GM20431 (cell line): ENCODE measurements at regions not wholly inside any gene's neighbourhood (a gene's known extent, or its start where the extent isn't known, plus 50 kb on each side); places are given as distances from the start of the nearest gene placed in this dataset.
"Not testable (repeated sequence)": the region's sequence is repeated elsewhere in the genome, so short reads cannot be mapped to it uniquely, and the experiment has no call there.

Source experiments
- in situ Hi-C: fragments of 300-500 bp; cut with MseI, MboI; formaldehyde crosslinking; loops from one replicate; pipeline ENCODE4 v1.15.0; 2020; ENCODE audit warnings: low sequenced_read_pairs; ENCODE audit not compliant: unreplicated experiment

DNA sequence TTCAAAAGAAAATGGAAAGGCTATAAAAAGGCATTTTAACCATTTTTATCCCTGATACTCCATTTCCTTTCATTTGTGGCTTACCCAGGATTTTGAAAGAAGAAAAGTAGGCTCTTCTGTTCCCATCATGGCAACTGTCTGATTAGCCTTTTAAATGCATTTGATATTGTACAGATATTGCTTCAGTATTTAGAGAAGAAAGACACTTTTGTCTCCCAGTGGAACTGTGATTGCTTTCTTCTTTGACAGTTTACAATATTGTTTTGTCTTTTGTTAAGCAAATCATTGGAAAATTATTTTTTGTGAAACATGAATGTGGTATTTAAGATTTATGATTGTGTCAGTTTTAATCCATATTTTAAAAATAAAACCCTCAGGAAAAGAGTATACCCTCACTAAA, 297.4 kb upstream of the TACR3 start:
- in situ Hi-C loops = no loop called here

GRCh38 chr4:104015680-104016079, 295.9 kb upstream of the TACR3 start:
- in situ Hi-C loops = no loop called here

DNA sequence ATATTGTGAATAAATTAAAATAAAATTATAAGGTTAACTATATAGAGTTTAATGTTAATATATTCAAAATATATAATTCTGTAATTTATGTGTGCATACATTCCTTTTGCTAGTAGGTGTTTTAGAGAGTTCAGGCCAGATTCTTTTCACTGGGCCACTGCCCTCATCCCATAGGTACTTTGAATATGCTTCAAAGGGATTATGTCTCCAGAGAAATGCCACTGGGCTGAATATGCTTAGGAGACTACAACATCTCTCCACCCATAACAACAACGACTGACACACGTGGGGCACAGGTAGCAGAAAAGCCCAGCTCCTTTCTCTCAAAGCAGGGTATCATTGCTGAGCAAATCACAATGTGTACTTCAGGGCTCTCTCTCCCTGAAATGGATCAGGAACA, 290.9 kb upstream of the TACR3 start:
- in situ Hi-C loops = no loop called here

- in situ Hi-C loops = not testable (repeated sequence)
Observed at GRCh38 chr4:104002318-104002717, 282.5 kb upstream of the TACR3 start.

GRCh38 chr4:103998756-103999155, 279.0 kb upstream of the TACR3 start:
- in situ Hi-C loops = no loop called here

DNA sequence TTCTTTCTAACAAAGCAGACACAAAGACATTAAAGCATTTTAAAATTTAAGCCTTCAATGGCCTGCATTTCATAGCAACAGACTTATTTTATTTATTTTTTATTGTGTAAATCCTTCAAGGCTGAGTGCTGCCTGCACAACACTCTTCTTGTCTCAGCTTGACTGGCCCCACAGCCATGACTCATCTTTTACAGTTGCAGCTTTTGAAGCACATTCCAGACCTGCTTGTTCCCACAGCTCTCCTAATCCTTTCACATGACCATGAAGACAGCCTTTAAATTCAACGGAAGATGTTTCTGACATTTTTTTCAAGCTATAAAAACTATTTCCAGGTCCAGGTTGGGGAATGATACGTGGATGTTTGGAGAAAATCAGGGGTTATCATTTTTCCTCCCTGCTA, 276.9 kb upstream of the TACR3 start:
- in situ Hi-C loops = no loop called here

DNA sequence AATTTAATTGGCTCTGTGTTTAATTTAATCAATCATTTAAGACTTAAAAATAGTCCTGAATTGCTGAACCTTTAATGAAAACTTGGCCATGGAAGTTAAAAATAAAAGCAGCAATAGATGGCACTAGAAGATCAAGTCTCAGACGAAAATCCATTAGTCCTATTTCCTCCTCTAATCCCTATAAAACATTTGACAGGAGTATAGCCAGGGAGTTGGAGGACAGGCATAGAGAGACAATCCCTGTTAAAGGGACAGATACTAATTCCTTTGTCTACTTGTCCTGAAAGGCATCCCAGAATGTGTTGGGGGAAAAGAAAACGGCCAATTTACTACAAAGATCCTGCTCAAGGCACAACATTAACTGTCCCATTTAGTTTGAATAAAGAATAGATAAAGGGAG, 276.3 kb upstream of the TACR3 start:
- in situ Hi-C loops = no loop called here

DNA sequence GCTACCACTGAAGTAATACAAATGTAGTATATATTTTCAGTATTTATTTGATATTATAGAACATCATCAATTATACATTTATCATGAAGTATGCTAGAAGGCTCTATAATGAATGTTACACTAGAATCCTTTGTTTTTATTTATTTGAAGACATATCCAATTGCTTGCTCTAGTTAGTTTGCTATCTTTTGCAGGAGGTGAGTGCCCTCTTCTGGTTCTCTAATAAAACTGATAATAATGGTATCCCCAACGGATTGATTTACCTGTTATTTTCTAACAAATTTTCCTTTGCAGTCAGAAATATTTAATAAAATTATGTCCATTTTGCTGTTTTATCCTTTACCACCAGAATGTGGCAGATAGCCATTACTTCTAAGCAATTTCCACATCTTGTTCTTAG, 274.3 kb upstream of the TACR3 start:
- in situ Hi-C loops = no loop called here

DNA sequence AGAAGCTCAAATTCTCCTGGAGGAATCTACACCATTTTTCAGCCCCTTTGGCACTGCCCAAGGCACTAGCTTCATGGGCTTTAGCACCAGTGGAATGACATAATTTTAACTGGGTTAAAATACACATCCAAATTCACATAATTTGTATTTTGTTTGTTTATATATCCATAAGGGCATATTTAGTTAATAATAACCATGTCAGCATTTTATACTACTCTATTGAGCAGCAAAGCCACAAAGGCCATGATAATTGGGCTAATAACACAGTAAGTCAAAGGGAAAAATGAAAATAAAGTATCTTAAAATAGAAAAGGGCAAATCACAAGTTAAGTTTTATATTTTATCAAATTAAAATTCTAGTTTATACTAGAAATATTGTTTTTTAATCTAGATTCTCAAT, 262.7 kb upstream of the TACR3 start:
- in situ Hi-C loops = no loop called here

- in situ Hi-C loops = no loop called here
Observed at GRCh38 chr4:103948244-103949018, 228.6 kb upstream of the TACR3 start.

GRCh38 chr4:103947617-103948016, 227.8 kb upstream of the TACR3 start:
- in situ Hi-C loops = no loop called here

DNA sequence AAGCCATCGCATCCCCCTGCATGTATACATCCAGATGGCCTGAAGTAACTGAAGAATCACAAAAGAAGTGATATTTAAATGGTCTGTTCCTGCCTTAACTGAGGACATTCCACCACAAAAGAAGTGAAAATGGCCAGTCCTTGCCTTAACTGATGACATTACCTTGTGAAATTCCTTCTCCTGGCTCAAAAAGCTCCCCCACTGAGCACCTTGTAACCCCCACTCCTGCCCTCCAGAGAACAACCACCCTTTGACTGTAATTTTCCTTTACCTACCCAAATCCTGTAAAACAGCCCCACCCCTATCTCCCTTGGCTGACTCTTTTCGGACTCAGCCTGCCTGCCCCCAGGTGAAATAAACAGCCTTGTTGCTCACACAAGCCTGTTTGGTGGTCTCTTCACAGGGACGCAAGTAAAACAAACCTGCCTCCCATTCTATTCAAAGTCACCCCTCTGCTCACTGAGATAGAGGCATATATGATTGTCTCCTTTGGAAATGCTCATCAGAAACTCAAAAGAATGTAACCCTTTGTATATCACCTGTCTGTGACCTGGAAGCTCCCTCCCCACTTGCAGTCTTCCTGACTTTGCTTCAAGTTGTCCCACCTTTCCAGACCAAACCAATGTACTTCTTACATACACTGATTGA, 227.0 kb upstream of the TACR3 start:
- in situ Hi-C loops = not testable (repeated sequence)

DNA sequence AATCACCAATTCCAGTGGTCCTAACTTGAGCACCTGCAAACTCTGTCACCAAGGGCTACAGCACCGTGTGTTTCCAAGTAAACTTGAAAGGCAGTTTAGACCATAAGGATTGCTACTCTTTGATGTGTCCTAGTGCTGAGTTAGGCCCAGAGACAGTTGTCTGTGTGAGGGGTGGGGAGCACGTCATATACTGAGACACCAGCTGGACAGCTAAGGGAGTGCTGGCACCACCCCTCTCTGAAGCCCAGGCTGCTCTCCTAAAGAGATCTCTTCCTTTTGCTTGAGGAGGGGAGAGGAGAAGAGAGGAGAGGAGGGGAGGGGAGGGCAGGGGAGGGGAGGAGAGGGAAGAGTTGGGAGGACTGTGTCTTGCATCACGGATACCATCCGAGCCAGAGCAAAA, 218.7 kb upstream of the TACR3 start:
- in situ Hi-C loops = no loop called here

DNA sequence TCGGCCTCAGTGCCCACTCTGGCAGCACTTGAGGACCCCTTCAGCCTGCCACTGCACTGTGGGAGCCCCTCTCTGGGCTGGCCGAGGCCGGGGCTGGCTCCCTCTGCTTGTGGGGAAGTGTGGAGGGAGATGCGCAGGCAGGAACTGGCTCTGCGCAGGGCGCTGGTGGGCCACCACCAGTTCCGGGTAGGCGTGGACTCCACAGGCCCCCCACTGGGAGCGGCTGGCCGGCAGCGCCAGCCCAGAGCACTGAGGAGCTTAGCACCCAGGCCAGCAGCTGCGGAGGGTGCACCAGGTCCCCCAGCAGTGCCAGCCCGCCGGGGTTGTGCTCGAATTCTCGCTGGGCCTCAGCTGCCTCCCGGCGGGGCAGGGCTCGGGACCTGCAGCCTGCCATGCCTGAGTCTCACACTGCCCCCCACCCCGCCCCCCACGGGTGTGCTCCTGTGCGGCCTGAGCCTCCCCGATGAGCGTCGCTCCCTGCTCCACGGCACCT, 216.9 kb upstream of the TACR3 start:
- in situ Hi-C loops = no loop called here

- in situ Hi-C loops = no loop called here
Observed at GRCh38 chr4:103934178-103934789, 214.5 kb upstream of the TACR3 start.

- in situ Hi-C loops = no loop called here
Observed at GRCh38 chr4:103928370-103928769, 208.6 kb upstream of the TACR3 start.

- in situ Hi-C loops = no loop called here
Observed at GRCh38 chr4:103923551-103923950, 203.8 kb upstream of the TACR3 start.

DNA sequence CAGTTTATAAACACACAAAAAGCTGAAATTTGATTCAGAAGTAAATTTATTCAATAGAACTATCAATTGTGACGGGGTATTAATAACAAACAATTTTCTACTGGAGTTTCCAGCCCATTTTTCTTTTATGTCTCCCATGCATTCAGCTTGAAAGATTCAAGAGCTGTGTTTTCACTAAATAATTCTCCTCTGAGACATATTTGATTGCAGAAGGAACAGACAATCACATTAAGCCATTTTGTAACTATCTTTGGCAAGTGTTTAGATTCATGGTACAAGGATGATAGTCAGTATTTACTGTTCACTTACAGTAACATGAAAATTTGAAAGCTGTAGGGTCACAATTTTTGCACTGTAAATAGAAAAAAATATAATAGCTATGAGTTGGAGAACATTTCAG, 198.4 kb upstream of the TACR3 start:
- in situ Hi-C loops = no loop called here

DNA sequence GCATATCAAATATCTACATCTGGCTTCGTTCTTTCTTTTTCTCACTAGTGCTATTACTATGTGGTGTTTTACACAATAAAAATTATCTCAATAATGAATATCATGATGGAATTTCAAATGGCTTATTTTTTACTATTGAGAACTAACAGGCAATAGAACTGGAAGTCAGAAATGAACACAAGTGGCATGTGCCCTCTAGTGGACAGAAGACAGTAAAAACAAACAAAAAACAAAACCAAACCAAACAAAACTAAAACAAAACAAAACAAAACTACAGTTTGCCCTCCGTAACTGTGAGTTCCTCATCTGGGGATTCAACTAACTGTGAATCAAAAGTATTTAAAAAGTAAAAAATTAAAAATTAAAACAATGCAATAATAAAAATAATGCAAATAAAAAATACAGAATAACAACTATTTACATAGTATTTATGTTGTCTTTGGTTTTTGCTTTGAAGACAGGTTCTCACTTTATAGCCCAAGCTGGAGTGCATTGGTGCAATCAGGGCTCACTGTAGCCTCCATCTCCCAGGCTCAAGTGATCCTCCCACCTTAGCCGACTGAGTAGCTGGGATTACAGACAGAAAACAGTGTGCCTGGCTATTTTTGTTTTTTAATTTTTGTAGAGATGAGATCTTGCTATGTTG, 195.6 kb upstream of the TACR3 start:
- in situ Hi-C loops = no loop called here

GRCh38 chr4:103907414-103907813, 187.6 kb upstream of the TACR3 start:
- in situ Hi-C loops = no loop called here

DNA sequence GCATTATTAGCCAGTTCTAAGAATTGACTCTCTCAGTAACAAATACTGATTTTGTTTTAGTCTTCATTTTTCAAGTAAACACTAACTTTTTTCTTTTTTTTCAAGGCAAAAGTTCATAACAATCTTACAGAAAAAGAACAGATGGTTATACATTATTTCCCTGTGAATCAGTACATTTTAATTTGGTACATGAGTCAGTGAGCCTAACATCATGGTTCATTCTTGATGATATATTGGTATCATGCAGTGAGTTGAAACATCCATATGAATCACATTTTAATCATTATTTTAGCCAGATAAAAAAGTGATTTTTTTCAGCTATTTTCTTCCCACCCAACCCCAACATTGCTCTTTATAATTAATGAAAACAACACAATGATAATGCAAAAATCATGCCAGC, 184.3 kb upstream of the TACR3 start:
- in situ Hi-C loops = no loop called here
